GM23338 (cell line): ENCODE measurements at regions not wholly inside any gene's neighbourhood (a gene's known extent, or its start where the extent isn't known, plus 50 kb on each side); places are given as distances from the start of the nearest gene placed in this dataset.

Source experiments
- ATAC-seq: fragments of 200-7000 bp; cut with Tn5 transposase; 3 replicates; pipeline ENCODE4 v1.9.1; 2020
- DNase-seq: peaks from one replicate; pipeline ENCODE4 v3.0.0-alpha.2; 2015; ENCODE audit warnings: low spot score
- H2AFZ ChIP-seq: fragments of 200-600 bp; sonication (generic); 2 replicates; pipeline ENCODE4 v1.8.0; 2016; ENCODE audit warnings: antibody characterized with exemption, mild to moderate bottlenecking, moderate library complexity
- H3F3A ChIP-seq: fragments of 200-600 bp; sonication (generic); replicated peaks from 2 replicates; pipeline ENCODE4 v1.8.0; 2017; ENCODE audit warnings: antibody characterized with exemption, mixed run types, low read depth
- H3K27ac ChIP-seq: fragments of 200-600 bp; sonication (generic); 2 replicates; pipeline ENCODE4 v1.6.1; 2016; ENCODE audit warnings: low read depth
- H3K27me3 ChIP-seq: fragments of 200-600 bp; sonication (generic); 2 replicates; pipeline ENCODE4 v1.8.0; 2016; ENCODE audit warnings: mild to moderate bottlenecking, mixed run types, moderate library complexity; ENCODE audit not compliant: insufficient read depth
- H3K36me3 ChIP-seq: fragments of 200-600 bp; sonication (generic); 2 replicates; pipeline ENCODE4 v1.8.0; 2016; ENCODE audit warnings: mild to moderate bottlenecking; ENCODE audit not compliant: insufficient read depth
- H3K4me1 ChIP-seq: fragments of 200-600 bp; sonication (generic); 2 replicates; pipeline ENCODE4 v1.8.0; 2016; ENCODE audit warnings: mild to moderate bottlenecking, moderate library complexity; ENCODE audit not compliant: insufficient read depth
- H3K4me2 ChIP-seq: fragments of 200-600 bp; sonication (generic); 2 replicates; pipeline ENCODE4 v1.7.1; 2017; ENCODE audit warnings: mixed run types
- H3K4me3 ChIP-seq: fragments of 200-600 bp; sonication (generic); 2 replicates; pipeline ENCODE4 v1.6.1; 2016; ENCODE audit warnings: mixed run types
- H3K79me2 ChIP-seq: fragments of 200-600 bp; sonication (generic); replicated peaks from 2 replicates; pipeline ENCODE4 v1.8.0; 2017; ENCODE audit warnings: mild to moderate bottlenecking; ENCODE audit not compliant: insufficient read depth
- H3K9me2 ChIP-seq: fragments of 200-600 bp; sonication (generic); 2 replicates; pipeline ENCODE4 v1.8.0; 2017; ENCODE audit not compliant: insufficient read depth
- H4K20me1 ChIP-seq: fragments of 200-600 bp; sonication (generic); replicated peaks from 2 replicates; pipeline ENCODE4 v1.8.0; 2017; ENCODE audit warnings: mild to moderate bottlenecking; ENCODE audit not compliant: insufficient read depth
- H3K27ac Mint-ChIP-seq: 2 replicates; pipeline ENCODE4 v1.8.0; 2020; ENCODE audit warnings: inconsistent platforms, mild to moderate bottlenecking, moderate library complexity, mixed read lengths
- H3K27me3 Mint-ChIP-seq: 3 replicates; pipeline ENCODE4 v1.8.0; 2022; ENCODE audit warnings: low read depth, mild to moderate bottlenecking, moderate library complexity, mixed read lengths, inconsistent platforms; ENCODE audit not compliant: insufficient read depth, poor library complexity
- H3K36me3 Mint-ChIP-seq: 3 replicates; pipeline ENCODE4 v1.8.0; 2021; ENCODE audit warnings: low read depth, mild to moderate bottlenecking, inconsistent platforms, moderate library complexity, mixed read lengths
- H3K4me1 Mint-ChIP-seq: 3 replicates; pipeline ENCODE4 v1.8.0; 2020; ENCODE audit warnings: mild to moderate bottlenecking, inconsistent platforms, mixed read lengths
- H3K4me3 Mint-ChIP-seq: 3 replicates; pipeline ENCODE4 v1.8.0; 2021; ENCODE audit warnings: moderate library complexity, mild to moderate bottlenecking, inconsistent platforms, mixed read lengths
- H3K9me3 Mint-ChIP-seq: 3 replicates; pipeline ENCODE4 v1.8.0; 2020; ENCODE audit warnings: moderate library complexity, mild to moderate bottlenecking, inconsistent platforms, mixed read lengths
- CREB1 ChIP-seq: fragments of 250-450 bp; sonication (Bioruptor Pico); IDR thresholded peaks from 2 replicates; pipeline ENCODE4 v1.5.0; 2020; ENCODE audit warnings: low read depth, mild to moderate bottlenecking, moderate library complexity
- ETS1 ChIP-seq: IDR thresholded peaks from 2 replicates; pipeline ENCODE4 v1.6.1; 2016; ENCODE audit warnings: antibody characterized with exemption
- EZH2 ChIP-seq: fragments of 200-600 bp; sonication (generic); IDR thresholded peaks from one replicate; pipeline ENCODE4 v1.8.0; 2017; ENCODE audit warnings: antibody characterized with exemption, mild to moderate bottlenecking, low read depth; ENCODE audit not compliant: unreplicated experiment
- EZH2phosphoT487 ChIP-seq: fragments of 200-600 bp; sonication (generic); IDR thresholded peaks from one replicate; pipeline ENCODE4 v1.8.1; 2018; ENCODE audit warnings: antibody characterized with exemption; ENCODE audit not compliant: unreplicated experiment
- JUNB ChIP-seq: IDR thresholded peaks from one replicate; pipeline ENCODE4 v1.6.1; 2016; ENCODE audit warnings: antibody characterized with exemption; ENCODE audit not compliant: unreplicated experiment
- NANOG ChIP-seq: IDR thresholded peaks from 2 replicates; pipeline ENCODE4 v1.6.1; 2016; ENCODE audit warnings: antibody characterized with exemption, borderline replicate concordance
- POLR2AphosphoS5 ChIP-seq: IDR thresholded peaks from 2 replicates; pipeline ENCODE4 v1.6.1; 2016; ENCODE audit warnings: antibody characterized with exemption, low read depth
- STAT1 ChIP-seq: IDR thresholded peaks from one replicate; pipeline ENCODE4 v1.6.1; 2016; ENCODE audit warnings: antibody characterized with exemption; ENCODE audit not compliant: unreplicated experiment
- ZNF114 ChIP-seq: fragments of 250-450 bp; sonication (Bioruptor Pico); IDR thresholded peaks from 2 replicates; pipeline ENCODE4 v1.5.0; 2020; ENCODE audit warnings: mild to moderate bottlenecking, moderate library complexity
- ZNF331 ChIP-seq: fragments of 250-450 bp; sonication (Bioruptor Pico); IDR thresholded peaks from 2 replicates; pipeline ENCODE4 v1.5.0; 2020; ENCODE audit warnings: low read depth, mild to moderate bottlenecking, moderate library complexity
- TF ChIP-seq, protein P1 (sequence below): fragments of 250-450 bp; sonication (Bioruptor Pico); IDR thresholded peaks from 2 replicates; pipeline ENCODE4 v1.5.0; 2020; ENCODE audit warnings: mild to moderate bottlenecking, moderate library complexity
- TF ChIP-seq, protein P2 (sequence below): IDR thresholded peaks from one replicate; pipeline ENCODE4 v1.6.1; 2018; ENCODE audit warnings: antibody characterized with exemption; ENCODE audit not compliant: unreplicated experiment
- TF ChIP-seq, protein P3 (sequence below), 2 experiments: fragments of 200-600 bp in 1 of 2; sonication (generic) in 1 of 2; conservative IDR thresholded peaks; 2 replicates each; pipeline versions ENCODE4 v1.5.1 to v1.6.1; 2016 to 2017; ENCODE audit warnings: antibody characterized with exemption in 2 of 2, low read depth in 2 of 2, mild to moderate bottlenecking in 2 of 2, moderate library complexity in 1 of 2

- Histone ChIP-seq H3K9me2 (0 out of 2 replicates have a peak, but pooled peaks cover 8% of the 10 kb centered on the region), H3K4me3 (no peak overlapping the region), H3K36me3 (no peaks in the 10 kb centered on the region), H3K27ac (no peak overlapping the region), H3K4me1 (no peaks in the 10 kb centered on the region), H3F3A (no peaks in the 10 kb centered on the region), H3K79me2 (no peaks in the 10 kb centered on the region), H4K20me1 (no peaks in the 10 kb centered on the region), H3K27me3 (no peaks in the 10 kb centered on the region), H3K4me2 (no peak overlapping the region), H2AFZ (no peak overlapping the region)
- Mint-ChIP-seq H3K27ac (no peak overlapping the region), H3K27me3 (no peaks in the 10 kb centered on the region), H3K9me3 (no peaks in the 10 kb centered on the region), H3K36me3 (no peaks in the 10 kb centered on the region), H3K4me1 (peaks cover 5% of the 10 kb centered on the region; the same call in 1 of the 3 replicates), H3K4me3 (no peak overlapping the region)
- ATAC-seq, result no peak
- no peak for DNase-seq
- TF ChIP-seq STAT1 (no peak), CREB1 (CRISPR knock-in tag) (no peak), EZH2 (no peak), ZNF114 (CRISPR knock-in tag) (no peak), ZNF331 (CRISPR knock-in tag) (no peak), POLR2AphosphoS5 (no peak), ETS1 (no peak), NANOG (no peak), JUNB (no peak), EZH2phosphoT487 (no peak)
- TF ChIP-seq, protein P1, sequence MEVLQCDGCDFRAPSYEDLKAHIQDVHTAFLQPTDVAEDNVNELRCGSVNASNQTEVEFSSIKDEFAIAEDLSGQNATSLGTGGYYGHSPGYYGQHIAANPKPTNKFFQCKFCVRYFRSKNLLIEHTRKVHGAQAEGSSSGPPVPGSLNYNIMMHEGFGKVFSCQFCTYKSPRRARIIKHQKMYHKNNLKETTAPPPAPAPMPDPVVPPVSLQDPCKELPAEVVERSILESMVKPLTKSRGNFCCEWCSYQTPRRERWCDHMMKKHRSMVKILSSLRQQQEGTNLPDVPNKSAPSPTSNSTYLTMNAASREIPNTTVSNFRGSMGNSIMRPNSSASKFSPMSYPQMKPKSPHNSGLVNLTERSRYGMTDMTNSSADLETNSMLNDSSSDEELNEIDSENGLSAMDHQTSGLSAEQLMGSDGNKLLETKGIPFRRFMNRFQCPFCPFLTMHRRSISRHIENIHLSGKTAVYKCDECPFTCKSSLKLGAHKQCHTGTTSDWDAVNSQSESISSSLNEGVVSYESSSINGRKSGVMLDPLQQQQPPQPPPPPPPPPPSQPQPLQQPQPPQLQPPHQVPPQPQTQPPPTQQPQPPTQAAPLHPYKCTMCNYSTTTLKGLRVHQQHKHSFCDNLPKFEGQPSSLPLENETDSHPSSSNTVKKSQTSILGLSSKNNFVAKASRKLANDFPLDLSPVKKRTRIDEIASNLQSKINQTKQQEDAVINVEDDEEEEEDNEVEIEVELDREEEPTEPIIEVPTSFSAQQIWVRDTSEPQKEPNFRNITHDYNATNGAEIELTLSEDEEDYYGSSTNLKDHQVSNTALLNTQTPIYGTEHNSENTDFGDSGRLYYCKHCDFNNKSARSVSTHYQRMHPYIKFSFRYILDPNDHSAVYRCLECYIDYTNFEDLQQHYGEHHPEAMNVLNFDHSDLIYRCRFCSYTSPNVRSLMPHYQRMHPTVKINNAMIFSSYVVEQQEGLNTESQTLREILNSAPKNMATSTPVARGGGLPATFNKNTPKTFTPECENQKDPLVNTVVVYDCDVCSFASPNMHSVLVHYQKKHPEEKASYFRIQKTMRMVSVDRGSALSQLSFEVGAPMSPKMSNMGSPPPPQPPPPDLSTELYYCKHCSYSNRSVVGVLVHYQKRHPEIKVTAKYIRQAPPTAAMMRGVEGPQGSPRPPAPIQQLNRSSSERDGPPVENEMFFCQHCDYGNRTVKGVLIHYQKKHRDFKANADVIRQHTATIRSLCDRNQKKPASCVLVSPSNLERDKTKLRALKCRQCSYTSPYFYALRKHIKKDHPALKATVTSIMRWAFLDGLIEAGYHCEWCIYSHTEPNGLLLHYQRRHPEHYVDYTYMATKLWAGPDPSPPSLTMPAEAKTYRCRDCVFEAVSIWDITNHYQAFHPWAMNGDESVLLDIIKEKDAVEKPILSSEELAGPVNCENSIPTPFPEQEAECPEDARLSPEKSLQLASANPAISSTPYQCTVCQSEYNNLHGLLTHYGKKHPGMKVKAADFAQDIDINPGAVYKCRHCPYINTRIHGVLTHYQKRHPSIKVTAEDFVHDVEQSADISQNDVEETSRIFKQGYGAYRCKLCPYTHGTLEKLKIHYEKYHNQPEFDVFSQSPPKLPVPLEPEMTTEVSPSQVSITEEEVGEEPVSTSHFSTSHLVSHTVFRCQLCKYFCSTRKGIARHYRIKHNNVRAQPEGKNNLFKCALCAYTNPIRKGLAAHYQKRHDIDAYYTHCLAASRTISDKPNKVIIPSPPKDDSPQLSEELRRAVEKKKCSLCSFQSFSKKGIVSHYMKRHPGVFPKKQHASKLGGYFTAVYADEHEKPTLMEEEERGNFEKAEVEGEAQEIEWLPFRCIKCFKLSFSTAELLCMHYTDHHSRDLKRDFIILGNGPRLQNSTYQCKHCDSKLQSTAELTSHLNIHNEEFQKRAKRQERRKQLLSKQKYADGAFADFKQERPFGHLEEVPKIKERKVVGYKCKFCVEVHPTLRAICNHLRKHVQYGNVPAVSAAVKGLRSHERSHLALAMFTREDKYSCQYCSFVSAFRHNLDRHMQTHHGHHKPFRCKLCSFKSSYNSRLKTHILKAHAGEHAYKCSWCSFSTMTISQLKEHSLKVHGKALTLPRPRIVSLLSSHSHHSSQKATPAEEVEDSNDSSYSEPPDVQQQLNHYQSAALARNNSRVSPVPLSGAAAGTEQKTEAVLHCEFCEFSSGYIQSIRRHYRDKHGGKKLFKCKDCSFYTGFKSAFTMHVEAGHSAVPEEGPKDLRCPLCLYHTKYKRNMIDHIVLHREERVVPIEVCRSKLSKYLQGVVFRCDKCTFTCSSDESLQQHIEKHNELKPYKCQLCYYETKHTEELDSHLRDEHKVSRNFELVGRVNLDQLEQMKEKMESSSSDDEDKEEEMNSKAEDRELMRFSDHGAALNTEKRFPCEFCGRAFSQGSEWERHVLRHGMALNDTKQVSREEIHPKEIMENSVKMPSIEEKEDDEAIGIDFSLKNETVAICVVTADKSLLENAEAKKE, result no peak
- TF ChIP-seq, protein P2, sequence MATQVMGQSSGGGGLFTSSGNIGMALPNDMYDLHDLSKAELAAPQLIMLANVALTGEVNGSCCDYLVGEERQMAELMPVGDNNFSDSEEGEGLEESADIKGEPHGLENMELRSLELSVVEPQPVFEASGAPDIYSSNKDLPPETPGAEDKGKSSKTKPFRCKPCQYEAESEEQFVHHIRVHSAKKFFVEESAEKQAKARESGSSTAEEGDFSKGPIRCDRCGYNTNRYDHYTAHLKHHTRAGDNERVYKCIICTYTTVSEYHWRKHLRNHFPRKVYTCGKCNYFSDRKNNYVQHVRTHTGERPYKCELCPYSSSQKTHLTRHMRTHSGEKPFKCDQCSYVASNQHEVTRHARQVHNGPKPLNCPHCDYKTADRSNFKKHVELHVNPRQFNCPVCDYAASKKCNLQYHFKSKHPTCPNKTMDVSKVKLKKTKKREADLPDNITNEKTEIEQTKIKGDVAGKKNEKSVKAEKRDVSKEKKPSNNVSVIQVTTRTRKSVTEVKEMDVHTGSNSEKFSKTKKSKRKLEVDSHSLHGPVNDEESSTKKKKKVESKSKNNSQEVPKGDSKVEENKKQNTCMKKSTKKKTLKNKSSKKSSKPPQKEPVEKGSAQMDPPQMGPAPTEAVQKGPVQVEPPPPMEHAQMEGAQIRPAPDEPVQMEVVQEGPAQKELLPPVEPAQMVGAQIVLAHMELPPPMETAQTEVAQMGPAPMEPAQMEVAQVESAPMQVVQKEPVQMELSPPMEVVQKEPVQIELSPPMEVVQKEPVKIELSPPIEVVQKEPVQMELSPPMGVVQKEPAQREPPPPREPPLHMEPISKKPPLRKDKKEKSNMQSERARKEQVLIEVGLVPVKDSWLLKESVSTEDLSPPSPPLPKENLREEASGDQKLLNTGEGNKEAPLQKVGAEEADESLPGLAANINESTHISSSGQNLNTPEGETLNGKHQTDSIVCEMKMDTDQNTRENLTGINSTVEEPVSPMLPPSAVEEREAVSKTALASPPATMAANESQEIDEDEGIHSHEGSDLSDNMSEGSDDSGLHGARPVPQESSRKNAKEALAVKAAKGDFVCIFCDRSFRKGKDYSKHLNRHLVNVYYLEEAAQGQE, result no peak
- TF ChIP-seq, protein P3, sequence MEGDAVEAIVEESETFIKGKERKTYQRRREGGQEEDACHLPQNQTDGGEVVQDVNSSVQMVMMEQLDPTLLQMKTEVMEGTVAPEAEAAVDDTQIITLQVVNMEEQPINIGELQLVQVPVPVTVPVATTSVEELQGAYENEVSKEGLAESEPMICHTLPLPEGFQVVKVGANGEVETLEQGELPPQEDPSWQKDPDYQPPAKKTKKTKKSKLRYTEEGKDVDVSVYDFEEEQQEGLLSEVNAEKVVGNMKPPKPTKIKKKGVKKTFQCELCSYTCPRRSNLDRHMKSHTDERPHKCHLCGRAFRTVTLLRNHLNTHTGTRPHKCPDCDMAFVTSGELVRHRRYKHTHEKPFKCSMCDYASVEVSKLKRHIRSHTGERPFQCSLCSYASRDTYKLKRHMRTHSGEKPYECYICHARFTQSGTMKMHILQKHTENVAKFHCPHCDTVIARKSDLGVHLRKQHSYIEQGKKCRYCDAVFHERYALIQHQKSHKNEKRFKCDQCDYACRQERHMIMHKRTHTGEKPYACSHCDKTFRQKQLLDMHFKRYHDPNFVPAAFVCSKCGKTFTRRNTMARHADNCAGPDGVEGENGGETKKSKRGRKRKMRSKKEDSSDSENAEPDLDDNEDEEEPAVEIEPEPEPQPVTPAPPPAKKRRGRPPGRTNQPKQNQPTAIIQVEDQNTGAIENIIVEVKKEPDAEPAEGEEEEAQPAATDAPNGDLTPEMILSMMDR (conservative IDR thresholded peaks at IDR 0.05; ENCODE audit: low read depth in 2 of 2), result no peak
These were observed 82.8 kb upstream of the TAS2R1 start for GRCh38 chr5:9712911-9713310.
